Testis (tissue), 2 donors: ENCODE measurements at regions not wholly inside any gene's neighbourhood (a gene's known extent, or its start where the extent isn't known, plus 50 kb on each side); places are given as distances from the start of the nearest gene placed in this dataset.

ENCODE experiments used
- CTCF ChIP-seq, 3 experiments: fragments of 450-650 bp in 2 of 3; fragments of 200-600 bp in 1 of 3; sonication (generic) in 1 of 3; IDR thresholded peaks; one replicate each; pipeline ENCODE4 v1.5.1; 2016 to 2019; ENCODE audit warnings: antibody characterized with exemption in 3 of 3, mild to moderate bottlenecking in 2 of 3, moderate library complexity in 1 of 3
- POLR2A ChIP-seq: fragments of 450-650 bp; IDR thresholded peaks from one replicate; pipeline ENCODE4 v1.6.1; 2017; ENCODE audit warnings: antibody characterized with exemption, mild to moderate bottlenecking, moderate library complexity

DNA sequence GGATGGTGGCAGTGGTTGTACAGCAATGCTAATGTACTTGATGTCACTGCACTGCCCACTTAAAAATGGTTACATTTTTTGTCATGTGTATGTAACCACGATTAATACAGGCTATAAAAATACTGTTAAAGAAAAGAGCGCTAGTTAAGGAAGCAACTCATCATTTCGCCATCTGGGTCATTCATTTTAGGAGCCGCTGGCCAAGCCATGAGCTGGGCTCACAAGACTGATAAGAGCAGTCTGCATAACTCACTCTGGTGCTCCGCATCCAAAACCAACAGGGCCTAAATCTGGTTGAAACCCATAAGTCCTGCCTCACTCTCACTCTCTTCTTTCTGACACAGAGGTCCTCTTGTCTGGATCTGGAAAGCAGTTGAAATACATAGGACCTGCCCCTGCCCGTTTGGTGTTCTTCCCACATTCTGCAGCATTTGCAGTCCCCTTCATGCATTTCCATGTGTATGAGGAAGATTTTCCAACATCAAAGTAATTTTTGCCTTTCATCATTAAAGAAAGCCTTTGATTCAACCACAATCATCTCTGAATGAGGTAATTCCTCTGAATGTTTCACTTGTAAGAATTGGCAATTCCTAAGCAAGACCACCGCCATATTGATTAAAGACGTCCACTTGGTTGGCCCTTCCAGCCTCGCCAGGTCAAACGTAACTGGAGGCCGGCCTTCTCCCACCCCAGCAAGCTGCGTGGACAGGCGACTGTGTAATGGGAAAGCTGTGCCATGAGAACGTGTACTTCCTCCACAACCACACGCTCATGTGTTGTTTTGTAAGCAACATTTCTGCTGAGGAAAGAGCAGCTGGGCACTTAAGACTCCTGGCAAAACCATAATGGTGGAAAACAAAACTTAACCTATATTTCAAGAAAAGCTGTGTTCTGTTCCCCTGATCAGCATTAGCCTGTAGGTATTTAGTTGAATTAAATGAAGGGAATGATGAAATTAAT lies 112.2 kb downstream of the VAPA start:
- TF ChIP-seq CTCF (IDR thresholded peaks at IDR 0.05) (no peak), POLR2A (no peak)
